ENCODE measurements at regions not wholly inside any gene's neighbourhood (a gene's known extent, or its start where the extent isn't known, plus 50 kb on each side); places are given as distances from the start of the nearest gene placed in this dataset.

DNA sequence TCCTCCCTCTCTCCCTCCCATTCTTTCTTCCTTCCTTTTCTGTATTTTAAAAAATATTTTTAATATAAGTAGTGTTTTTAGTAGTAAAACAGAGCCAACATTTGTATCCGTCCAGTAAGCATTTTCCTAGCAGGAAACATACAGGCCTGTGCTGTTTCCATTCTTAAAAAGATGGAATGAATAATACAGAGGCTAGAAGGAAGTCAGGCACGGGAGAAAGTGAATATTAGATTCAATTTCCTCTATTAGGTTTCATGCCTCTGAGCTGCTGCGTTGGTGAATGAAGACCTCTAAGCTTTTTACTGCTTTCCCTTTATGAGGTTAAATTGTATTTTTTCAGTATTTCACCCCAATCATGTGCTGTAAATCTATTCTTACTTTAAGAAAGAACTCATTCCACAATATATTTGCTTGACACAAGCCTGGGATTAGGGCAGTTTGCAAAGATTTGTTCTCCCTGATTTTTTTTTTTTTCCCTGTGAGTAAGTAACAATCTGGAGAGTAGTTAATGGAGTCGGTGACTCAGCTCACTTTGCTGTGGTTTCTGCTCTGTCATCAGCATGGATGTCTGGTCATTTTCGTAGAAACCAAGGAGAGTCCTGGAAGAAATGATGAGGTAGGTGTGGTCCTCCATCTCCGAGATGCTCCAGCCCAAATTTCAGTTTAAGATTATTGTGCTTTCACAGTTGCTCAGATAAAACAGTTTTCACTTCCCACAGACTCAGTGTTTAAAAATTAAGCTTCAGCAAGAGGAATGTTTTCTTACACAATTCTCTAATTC is 76.1 kb upstream of the PITRM1 start:
- Histone ChIP-seq H3K79me2 (ENCODE audit: control insufficient read depth, low read length) (no peaks in the 10 kb centered on the region), H3K27me3 (ENCODE audit: control insufficient read depth, low read length) (no peaks in the 10 kb centered on the region), H3K9me3 (ENCODE audit: control insufficient read depth, insufficient read depth, low read length) (no peaks in the 10 kb centered on the region), H3K4me3 (ENCODE audit: low read length) (no peak overlapping the region), H3K4me1 (ENCODE audit: control insufficient read depth, low read length) (no peaks in the 10 kb centered on the region), H3K4me2 (ENCODE audit: low read length) (no peak overlapping the region), H3K9me2 (replicated peaks; ENCODE audit: control insufficient read depth, low read length) (no peaks in the 10 kb centered on the region), H3F3A (ENCODE audit: control insufficient read depth, insufficient read depth) (no peaks in the 10 kb centered on the region), H3K27ac (ENCODE audit: low read depth, low read length) (no peak overlapping the region), H3K36me3 (ENCODE audit: control insufficient read depth, low read length) (no peaks in the 10 kb centered on the region), H4K20me1 (ENCODE audit: control insufficient read depth, insufficient read depth, low read depth, low read length) (no peaks in the 10 kb centered on the region)
- no peak for TF ChIP-seq EZH2phosphoT487 (IDR thresholded peaks at IDR 0.05; ENCODE audit: borderline replicate concordance, low read length)
- TF ChIP-seq, protein P1, sequence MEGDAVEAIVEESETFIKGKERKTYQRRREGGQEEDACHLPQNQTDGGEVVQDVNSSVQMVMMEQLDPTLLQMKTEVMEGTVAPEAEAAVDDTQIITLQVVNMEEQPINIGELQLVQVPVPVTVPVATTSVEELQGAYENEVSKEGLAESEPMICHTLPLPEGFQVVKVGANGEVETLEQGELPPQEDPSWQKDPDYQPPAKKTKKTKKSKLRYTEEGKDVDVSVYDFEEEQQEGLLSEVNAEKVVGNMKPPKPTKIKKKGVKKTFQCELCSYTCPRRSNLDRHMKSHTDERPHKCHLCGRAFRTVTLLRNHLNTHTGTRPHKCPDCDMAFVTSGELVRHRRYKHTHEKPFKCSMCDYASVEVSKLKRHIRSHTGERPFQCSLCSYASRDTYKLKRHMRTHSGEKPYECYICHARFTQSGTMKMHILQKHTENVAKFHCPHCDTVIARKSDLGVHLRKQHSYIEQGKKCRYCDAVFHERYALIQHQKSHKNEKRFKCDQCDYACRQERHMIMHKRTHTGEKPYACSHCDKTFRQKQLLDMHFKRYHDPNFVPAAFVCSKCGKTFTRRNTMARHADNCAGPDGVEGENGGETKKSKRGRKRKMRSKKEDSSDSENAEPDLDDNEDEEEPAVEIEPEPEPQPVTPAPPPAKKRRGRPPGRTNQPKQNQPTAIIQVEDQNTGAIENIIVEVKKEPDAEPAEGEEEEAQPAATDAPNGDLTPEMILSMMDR (IDR thresholded peaks at IDR 0.05; ENCODE audit: low read depth, low read length, poor library complexity, severe bottlenecking), result no peak

GRCh38 chr10:3245395-3245794 is 72.8 kb upstream of the PITRM1 start:
- no peaks in the 10 kb centered on the region for H3K79me2 ChIP-seq (ENCODE audit: control insufficient read depth, low read length)
- no peaks in the 10 kb centered on the region for H3K27me3 ChIP-seq (ENCODE audit: control insufficient read depth, low read length)
- H3K4me3 ChIP-seq (ENCODE audit: low read length), result no peak overlapping the region
- H3K4me1 ChIP-seq (ENCODE audit: control insufficient read depth, low read length), result no peaks in the 10 kb centered on the region
- no peaks in the 10 kb centered on the region for H3F3A ChIP-seq (ENCODE audit: control insufficient read depth, insufficient read depth)
- no peak overlapping the region for H3K4me2 ChIP-seq (ENCODE audit: low read length)
- no peak overlapping the region for H3K27ac ChIP-seq (ENCODE audit: low read depth, low read length)
- H3K9me2 ChIP-seq (replicated peaks; ENCODE audit: control insufficient read depth, low read length), result no peaks in the 10 kb centered on the region
- H4K20me1 ChIP-seq (ENCODE audit: control insufficient read depth, insufficient read depth, low read depth, low read length), result no peaks in the 10 kb centered on the region
- H3K9me3 ChIP-seq (ENCODE audit: control insufficient read depth, insufficient read depth, low read length), result no peaks in the 10 kb centered on the region
- no peak for TF ChIP-seq EZH2phosphoT487 (IDR thresholded peaks at IDR 0.05; ENCODE audit: borderline replicate concordance, low read length)
- TF ChIP-seq, protein P1 (IDR thresholded peaks at IDR 0.05; ENCODE audit: low read depth, low read length, poor library complexity, severe bottlenecking), result no peak
- no peaks in the 10 kb centered on the region for H3K36me3 ChIP-seq (ENCODE audit: control insufficient read depth, low read length)

GRCh38 chr10:3241967-3242650 is 69.5 kb upstream of the PITRM1 start:
- H3K9me3 ChIP-seq (ENCODE audit: control insufficient read depth, insufficient read depth, low read length), result no peaks in the 10 kb centered on the region
- no peaks in the 10 kb centered on the region for H3K36me3 ChIP-seq (ENCODE audit: control insufficient read depth, low read length)
- H3K4me2 ChIP-seq (ENCODE audit: low read length), result no peak overlapping the region
- no peaks in the 10 kb centered on the region for H3K27me3 ChIP-seq (ENCODE audit: control insufficient read depth, low read length)
- H3K9me2 ChIP-seq (replicated peaks; ENCODE audit: control insufficient read depth, low read length), result no peaks in the 10 kb centered on the region
- H3K27ac ChIP-seq (ENCODE audit: low read depth, low read length), result no peak overlapping the region
- H3K4me3 ChIP-seq (ENCODE audit: low read length), result no peak overlapping the region
- no peaks in the 10 kb centered on the region for H3K79me2 ChIP-seq (ENCODE audit: control insufficient read depth, low read length)
- no peaks in the 10 kb centered on the region for H3K4me1 ChIP-seq (ENCODE audit: control insufficient read depth, low read length)
- TF ChIP-seq EZH2phosphoT487 (IDR thresholded peaks at IDR 0.05; ENCODE audit: borderline replicate concordance, low read length), result no peak
- TF ChIP-seq, protein P1 (IDR thresholded peaks at IDR 0.05; ENCODE audit: low read depth, low read length, poor library complexity, severe bottlenecking), result no peak
- H3F3A ChIP-seq (ENCODE audit: control insufficient read depth, insufficient read depth), result no peaks in the 10 kb centered on the region
- no peaks in the 10 kb centered on the region for H4K20me1 ChIP-seq (ENCODE audit: control insufficient read depth, insufficient read depth, low read depth, low read length)
